ENCODE measurements at regions not wholly inside any gene's neighbourhood (a gene's known extent, or its start where the extent isn't known, plus 50 kb on each side); places are given as distances from the start of the nearest gene placed in this dataset.

DNA sequence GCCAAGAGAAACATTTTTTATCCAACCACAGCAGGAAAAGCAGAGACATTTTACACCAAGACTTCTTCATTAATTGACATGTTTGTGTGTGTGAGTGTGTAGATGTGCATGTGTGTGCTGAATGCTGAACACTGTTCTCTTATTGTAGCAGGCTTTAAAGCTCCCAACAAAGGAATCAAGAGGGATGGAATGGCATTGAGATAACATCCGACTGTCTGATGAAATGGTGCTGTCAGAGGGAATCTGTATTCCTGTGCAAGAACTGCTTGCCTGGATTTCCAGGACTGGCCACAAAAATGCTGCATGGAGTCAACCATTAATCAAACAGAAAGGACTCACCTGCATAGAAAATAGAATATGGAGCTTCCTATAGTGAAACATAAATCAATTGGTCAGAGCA lies 354.0 kb downstream of the UQCRFS1 start:
- Histone ChIP-seq H3K4me3 (ENCODE audit: low read depth, low read length) (no peak overlapping the region), H3K36me3 (ENCODE audit: control insufficient read depth, insufficient read depth, low read length) (no peaks in the 10 kb centered on the region), H3K27me3 (ENCODE audit: control insufficient read depth, insufficient read depth, low read length) (no peaks in the 10 kb centered on the region; the same call in 1 of the 2 replicates)
- ChIA-PET POLR2A (interaction anchor here (0.6 kb wide), 1 partner anchor 408 kb away, joined by 3 read pairs; no protein-coding TSS in a partner anchor), CTCF (no interaction called here)
- TF ChIP-seq, protein P1, sequence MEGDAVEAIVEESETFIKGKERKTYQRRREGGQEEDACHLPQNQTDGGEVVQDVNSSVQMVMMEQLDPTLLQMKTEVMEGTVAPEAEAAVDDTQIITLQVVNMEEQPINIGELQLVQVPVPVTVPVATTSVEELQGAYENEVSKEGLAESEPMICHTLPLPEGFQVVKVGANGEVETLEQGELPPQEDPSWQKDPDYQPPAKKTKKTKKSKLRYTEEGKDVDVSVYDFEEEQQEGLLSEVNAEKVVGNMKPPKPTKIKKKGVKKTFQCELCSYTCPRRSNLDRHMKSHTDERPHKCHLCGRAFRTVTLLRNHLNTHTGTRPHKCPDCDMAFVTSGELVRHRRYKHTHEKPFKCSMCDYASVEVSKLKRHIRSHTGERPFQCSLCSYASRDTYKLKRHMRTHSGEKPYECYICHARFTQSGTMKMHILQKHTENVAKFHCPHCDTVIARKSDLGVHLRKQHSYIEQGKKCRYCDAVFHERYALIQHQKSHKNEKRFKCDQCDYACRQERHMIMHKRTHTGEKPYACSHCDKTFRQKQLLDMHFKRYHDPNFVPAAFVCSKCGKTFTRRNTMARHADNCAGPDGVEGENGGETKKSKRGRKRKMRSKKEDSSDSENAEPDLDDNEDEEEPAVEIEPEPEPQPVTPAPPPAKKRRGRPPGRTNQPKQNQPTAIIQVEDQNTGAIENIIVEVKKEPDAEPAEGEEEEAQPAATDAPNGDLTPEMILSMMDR (IDR thresholded peaks at IDR 0.05; ENCODE audit: insufficient read depth, low read depth, low read length) = no peak
- no peak for DNase-seq (ENCODE audit: low read depth)

DNA sequence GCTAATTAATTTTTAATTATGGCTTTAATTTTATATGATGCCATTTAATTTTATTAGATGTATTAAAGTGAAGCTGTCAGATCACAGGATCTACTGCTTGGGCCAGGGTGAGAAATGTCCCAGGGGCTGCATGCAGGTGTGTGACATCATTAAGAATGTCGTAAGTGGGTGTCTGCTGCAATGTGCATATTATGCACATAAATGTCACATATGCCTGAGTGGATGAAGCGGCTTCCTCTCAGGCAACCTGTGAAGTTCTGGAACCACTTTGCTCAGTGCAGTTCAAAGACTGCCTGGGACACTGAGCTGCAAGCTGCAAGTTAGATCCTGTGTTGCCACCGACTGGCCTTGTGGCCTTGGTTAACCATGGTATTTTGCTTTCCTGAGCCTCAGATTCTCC lies 355.0 kb downstream of the UQCRFS1 start:
- TF ChIP-seq, protein P1 (IDR thresholded peaks at IDR 0.05; ENCODE audit: insufficient read depth, low read depth, low read length) = no peak
- Histone ChIP-seq H3K4me3 (ENCODE audit: low read depth, low read length) (no peak overlapping the region), H3K36me3 (ENCODE audit: control insufficient read depth, insufficient read depth, low read length) (no peaks in the 10 kb centered on the region), H3K27me3 (ENCODE audit: control insufficient read depth, insufficient read depth, low read length) (no peaks in the 10 kb centered on the region; the same call in 1 of the 2 replicates)
- POLR2A ChIA-PET = no interaction called here
- no peak for DNase-seq (ENCODE audit: low read depth)
- CTCF ChIA-PET = interaction anchor here (1.0 kb wide), 1 partner anchor 9 kb away, joined by 3 read pairs; no protein-coding TSS in a partner anchor

DNA sequence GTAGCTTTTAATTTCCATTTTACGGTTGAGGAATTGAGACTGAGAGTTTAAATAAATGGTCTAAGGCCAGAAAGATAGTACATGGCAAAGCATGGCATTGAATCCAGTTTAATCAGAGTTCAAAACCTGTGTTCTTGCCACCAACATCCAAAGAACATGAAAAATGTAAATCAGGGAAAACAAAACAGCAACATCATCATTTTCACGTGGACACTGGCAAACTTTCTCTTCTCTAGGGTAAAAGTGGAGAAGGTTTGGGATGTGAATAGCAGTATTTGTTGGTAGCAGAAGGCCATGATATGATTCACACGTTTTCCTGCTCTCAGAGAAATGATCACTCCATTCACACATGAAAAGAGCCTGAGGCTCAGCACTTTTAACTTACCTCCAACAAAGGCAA lies 357.7 kb downstream of the UQCRFS1 start:
- TF ChIP-seq, protein P1 (IDR thresholded peaks at IDR 0.05; ENCODE audit: insufficient read depth, low read depth, low read length) = no peak
- H3K36me3 ChIP-seq (ENCODE audit: control insufficient read depth, insufficient read depth, low read length) = no peaks in the 10 kb centered on the region
- ChIA-PET CTCF (interaction anchor here (0.6 to 1.4 kb wide), 2 partner anchors 24 to 415 kb away, joined by 3 to 7 read pairs; no protein-coding TSS in a partner anchor), POLR2A (no interaction called here)
- no peak overlapping the region for H3K4me3 ChIP-seq (ENCODE audit: low read depth, low read length)
- H3K27me3 ChIP-seq (ENCODE audit: control insufficient read depth, insufficient read depth, low read length) = no peaks in the 10 kb centered on the region; the same call in 1 of the 2 replicates
- DNase-seq (ENCODE audit: low read depth) = no peak

DNA sequence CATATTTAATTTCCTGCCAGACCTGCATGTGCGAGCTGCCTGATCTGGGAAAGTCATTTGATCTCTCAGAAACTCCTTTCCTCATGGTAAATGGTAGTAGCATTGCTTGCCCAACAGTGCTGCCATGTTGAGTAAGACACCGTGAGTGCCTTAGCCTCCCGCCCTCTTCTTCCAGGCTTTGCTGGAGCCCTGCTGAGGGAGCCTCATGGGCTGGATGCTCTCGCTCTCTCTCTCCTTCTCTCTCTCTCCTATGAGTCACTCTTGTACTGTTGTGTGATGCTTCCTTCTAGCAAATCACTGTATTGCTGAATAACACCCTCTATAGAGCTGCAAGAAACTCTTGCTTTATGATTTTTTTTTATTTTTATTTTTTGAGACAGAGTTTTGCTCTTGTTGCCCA lies 365.5 kb downstream of the UQCRFS1 start:
- Histone ChIP-seq H3K36me3 (ENCODE audit: control insufficient read depth, insufficient read depth, low read length) (no peaks in the 10 kb centered on the region), H3K27me3 (ENCODE audit: control insufficient read depth, insufficient read depth, low read length) (0 out of 2 replicates have a peak, but pooled peaks cover 2% of the 10 kb centered on the region), H3K4me3 (ENCODE audit: low read depth, low read length) (no peak overlapping the region)
- CTCF ChIA-PET = interaction anchor here (0.6 kb wide), 1 partner anchor 59 kb away, joined by 4 read pairs; no protein-coding TSS in a partner anchor
- no peak for DNase-seq (ENCODE audit: low read depth)
- TF ChIP-seq, protein P1 (IDR thresholded peaks at IDR 0.05; ENCODE audit: insufficient read depth, low read depth, low read length) = no peak
- POLR2A ChIA-PET = no interaction called here

DNA sequence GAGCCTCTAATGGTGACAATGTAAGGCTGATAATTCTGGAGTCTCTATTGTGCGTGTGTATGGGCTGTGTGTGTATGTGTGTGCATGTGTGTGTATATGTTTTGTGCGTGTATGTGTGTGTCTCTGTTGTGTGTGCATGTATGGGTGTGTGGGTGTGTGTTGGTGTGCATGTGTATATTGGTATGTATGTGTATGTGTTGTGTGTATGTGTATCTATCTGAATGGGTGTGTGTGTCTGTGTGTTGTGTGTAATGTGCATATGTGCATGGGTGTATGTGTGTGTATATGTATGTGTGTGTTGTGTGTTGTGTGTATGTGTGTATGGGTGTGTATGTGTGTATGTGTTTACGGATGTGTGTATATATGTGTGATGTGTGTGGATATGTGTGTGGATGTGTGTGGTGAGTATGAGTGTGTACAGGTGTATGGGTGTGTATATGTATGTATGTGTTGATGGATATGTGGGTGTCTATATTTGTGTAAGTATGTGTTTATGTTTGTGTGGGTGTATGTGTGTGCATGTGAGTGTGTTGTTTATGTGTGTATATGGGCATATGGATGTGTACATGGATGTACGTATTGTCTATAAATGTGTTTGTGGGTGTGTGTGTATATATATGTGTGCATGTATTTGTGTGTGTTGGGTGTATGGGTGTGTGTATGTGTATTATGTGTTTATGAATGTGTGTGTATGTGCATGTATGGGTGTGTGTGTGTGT lies 366.7 kb downstream of the UQCRFS1 start:
- no peak overlapping the region for H3K4me3 ChIP-seq (ENCODE audit: low read depth, low read length)
- H3K36me3 ChIP-seq (ENCODE audit: control insufficient read depth, insufficient read depth, low read length) = no peaks in the 10 kb centered on the region
- POLR2A ChIA-PET = no interaction called here
- CTCF ChIA-PET = no interaction called here
- H3K27me3 ChIP-seq (ENCODE audit: control insufficient read depth, insufficient read depth, low read length) = 0 out of 2 replicates have a peak, but pooled peaks cover 2% of the 10 kb centered on the region
- TF ChIP-seq, protein P1 (IDR thresholded peaks at IDR 0.05; ENCODE audit: insufficient read depth, low read depth, low read length) = no peak
- no peak for DNase-seq (ENCODE audit: low read depth)

All from BJ (cell line).